Liver (tissue), 8 donors: ENCODE measurements at regions not wholly inside any gene's neighbourhood (a gene's known extent, or its start where the extent isn't known, plus 50 kb on each side); places are given as distances from the start of the nearest gene placed in this dataset.

ENCODE experiments used
- DNase-seq: peaks from one replicate; pipeline ENCODE4 v3.0.0-alpha.2; 2017; ENCODE audit warnings: low spot score
- H3K27ac ChIP-seq, 2 donors: one replicate each; pipeline ENCODE4 v1.7.0; 2013; ENCODE audit warnings: inconsistent platforms in 2 of 2, low read length in 2 of 2, control low read depth in 1 of 2, low read depth in 1 of 2, mild to moderate bottlenecking in 1 of 2
- H3K27me3 ChIP-seq, 4 donors: one replicate each; pipeline versions ENCODE4 v1.6.1 to v1.7.0; 2013; ENCODE audit warnings: low read length in 3 of 4, inconsistent platforms in 1 of 4, mild to moderate bottlenecking in 1 of 4, moderate library complexity in 1 of 4; ENCODE audit not compliant: control insufficient read depth in 4 of 4, insufficient read depth in 4 of 4
- H3K36me3 ChIP-seq, 4 donors: one replicate each; pipeline versions ENCODE4 v1.6.1 to v1.7.0; 2013; ENCODE audit warnings: low read length in 3 of 4, mild to moderate bottlenecking in 3 of 4, low read depth in 1 of 4, moderate library complexity in 1 of 4; ENCODE audit not compliant: control insufficient read depth in 4 of 4, insufficient read depth in 3 of 4
- H3K4me1 ChIP-seq, 4 donors: one replicate each; pipeline versions ENCODE4 v1.6.1 to v1.7.0; 2013; ENCODE audit warnings: low read length in 3 of 4, mild to moderate bottlenecking in 3 of 4, moderate library complexity in 1 of 4; ENCODE audit not compliant: control insufficient read depth in 4 of 4, insufficient read depth in 4 of 4
- H3K4me3 ChIP-seq, 3 donors: one replicate each; pipeline versions ENCODE4 v1.6.1 to v1.7.0; 2013; ENCODE audit warnings: low read length in 3 of 3, control low read depth in 1 of 3, low read depth in 1 of 3, mild to moderate bottlenecking in 1 of 3
- H3K9ac ChIP-seq, 2 donors: one replicate each; pipeline ENCODE4 v1.7.0; 2013; ENCODE audit warnings: low read length in 2 of 2, mild to moderate bottlenecking in 2 of 2, moderate library complexity in 2 of 2, control low read depth in 1 of 2, low read depth in 1 of 2
- H3K9me3 ChIP-seq, 4 donors: one replicate each; pipeline versions ENCODE4 v1.6.1 to v1.7.0; 2013; ENCODE audit warnings: low read length in 3 of 4; ENCODE audit not compliant: control insufficient read depth in 4 of 4
- EGR1 ChIP-seq, 2 donors: IDR thresholded peaks; 2 replicates each; pipeline ENCODE4 v1.6.1; 2016 to 2018; ENCODE audit warnings: antibody characterized with exemption in 2 of 2, low read depth in 2 of 2
- FOXA1 ChIP-seq: IDR thresholded peaks from 2 replicates; pipeline ENCODE4 v1.6.1; 2016; ENCODE audit warnings: antibody characterized with exemption
- FOXA2 ChIP-seq: IDR thresholded peaks from 2 replicates; pipeline ENCODE4 v1.6.1; 2016; ENCODE audit warnings: antibody characterized with exemption
- GABPA ChIP-seq, 2 donors: IDR thresholded peaks in 1 of 2; conservative IDR thresholded peaks in 1 of 2; 2 replicates each; pipeline ENCODE4 v1.6.1; 2016; ENCODE audit warnings: antibody characterized with exemption in 2 of 2, mild to moderate bottlenecking in 1 of 2, moderate library complexity in 1 of 2
- HNF4A ChIP-seq, 2 donors: conservative IDR thresholded peaks; 2 replicates each; pipeline ENCODE4 v1.6.1; 2016; ENCODE audit warnings: antibody characterized with exemption in 2 of 2, mild to moderate bottlenecking in 2 of 2
- HNF4G ChIP-seq: IDR thresholded peaks from 2 replicates; pipeline ENCODE4 v1.6.1; 2016; ENCODE audit warnings: antibody characterized with exemption
- JUND ChIP-seq, 2 donors: IDR thresholded peaks; 2 replicates each; pipeline ENCODE4 v1.6.1; 2016; ENCODE audit warnings: antibody characterized with exemption in 2 of 2
- NR2F2 ChIP-seq: IDR thresholded peaks from 2 replicates; pipeline ENCODE4 v1.6.1; 2016; ENCODE audit warnings: antibody characterized with exemption
- RAD21 ChIP-seq, 2 donors: IDR thresholded peaks; 2 replicates each; pipeline ENCODE4 v1.6.1; 2016; ENCODE audit warnings: antibody characterized with exemption in 2 of 2, mild to moderate bottlenecking in 2 of 2
- RXRA ChIP-seq, 2 donors: IDR thresholded peaks; 2 replicates each; pipeline ENCODE4 v1.6.1; 2017 to 2018; ENCODE audit warnings: antibody characterized with exemption in 2 of 2, mild to moderate bottlenecking in 1 of 2
- SP1 ChIP-seq: IDR thresholded peaks from 2 replicates; pipeline ENCODE4 v1.6.1; 2018; ENCODE audit warnings: antibody characterized with exemption, mild to moderate bottlenecking
- TAF1 ChIP-seq: conservative IDR thresholded peaks from 2 replicates; pipeline ENCODE4 v1.6.1; 2016; ENCODE audit warnings: antibody characterized with exemption, mild to moderate bottlenecking
- YY1 ChIP-seq: IDR thresholded peaks from 2 replicates; pipeline ENCODE4 v1.6.1; 2016; ENCODE audit warnings: antibody characterized with exemption, mild to moderate bottlenecking
- WGBS: extraction: QIAGEN DNeasy Blood & Tissue Kit; methylation state at CpG from one replicate; pipeline ENCODE4 v1.1.7; 2013; 5-methylcytosine and 5-hydroxymethylcytosine counted together
- TF ChIP-seq, protein P1 (sequence below): IDR thresholded peaks from 2 replicates; pipeline ENCODE4 v1.6.1; 2016; ENCODE audit warnings: antibody characterized with exemption
- TF ChIP-seq, protein P2 (sequence below): fragments of 150-350 bp; IDR thresholded peaks from 2 replicates; pipeline ENCODE4 v1.5.1; 2017; ENCODE audit warnings: improper control_type of control experiment, low read depth, low read length; ENCODE audit not compliant: missing input control
- TF ChIP-seq, protein P3 (sequence below): IDR thresholded peaks from 2 replicates; pipeline ENCODE4 v1.6.1; 2016; ENCODE audit warnings: antibody characterized with exemption
- TF ChIP-seq, protein P4 (sequence below): IDR thresholded peaks from 2 replicates; pipeline ENCODE4 v1.6.1; 2016; ENCODE audit warnings: antibody characterized with exemption, mild to moderate bottlenecking
- TF ChIP-seq, protein P5 (sequence below): IDR thresholded peaks from 2 replicates; pipeline ENCODE4 v1.6.1; 2016; ENCODE audit warnings: antibody characterized with exemption
- donor health status: healthy.
- donor health status: healthy.
- donor health status: healthy.
- donor health status: healthy.
- donor health status: healthy.

DNA sequence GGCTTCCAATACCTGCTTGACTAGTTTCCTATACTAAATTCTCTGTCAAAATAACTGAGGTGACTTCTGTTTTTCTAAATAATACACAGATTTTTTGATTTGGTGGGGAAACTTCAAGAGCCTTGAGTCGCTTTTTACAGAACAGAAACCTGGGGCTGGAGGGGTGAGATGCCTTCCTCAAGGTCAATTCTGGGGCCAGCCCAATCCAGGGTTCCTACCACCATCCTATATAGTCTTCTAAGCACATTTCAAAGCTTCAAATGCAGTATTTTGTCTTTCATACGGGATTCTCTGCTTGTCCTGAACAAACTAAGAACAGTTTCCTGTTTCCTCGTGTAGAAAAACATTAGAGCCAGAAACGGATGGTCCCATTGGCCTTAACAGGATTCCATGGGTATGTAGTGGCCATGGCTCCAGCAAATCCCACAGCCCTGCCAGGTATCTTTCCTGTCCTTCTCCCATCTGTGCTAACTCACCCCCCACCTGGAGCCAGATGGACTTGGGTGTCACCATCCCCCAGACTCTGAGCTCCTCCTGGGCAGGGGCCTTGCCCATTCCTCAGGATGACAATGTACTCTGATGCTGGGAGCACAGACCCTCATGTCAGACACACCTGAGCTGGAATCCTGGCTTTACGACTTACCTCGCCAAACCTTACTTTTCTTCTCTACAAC lies 146.9 kb downstream of the KLF13 start:
- H3K9me3 ChIP-seq = no peaks in the 10 kb centered on the region
- no peak for TF ChIP-seq NR2F2
- TF ChIP-seq, protein P1, sequence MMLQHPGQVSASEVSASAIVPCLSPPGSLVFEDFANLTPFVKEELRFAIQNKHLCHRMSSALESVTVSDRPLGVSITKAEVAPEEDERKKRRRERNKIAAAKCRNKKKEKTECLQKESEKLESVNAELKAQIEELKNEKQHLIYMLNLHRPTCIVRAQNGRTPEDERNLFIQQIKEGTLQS = no peak
- TF ChIP-seq, protein P2, sequence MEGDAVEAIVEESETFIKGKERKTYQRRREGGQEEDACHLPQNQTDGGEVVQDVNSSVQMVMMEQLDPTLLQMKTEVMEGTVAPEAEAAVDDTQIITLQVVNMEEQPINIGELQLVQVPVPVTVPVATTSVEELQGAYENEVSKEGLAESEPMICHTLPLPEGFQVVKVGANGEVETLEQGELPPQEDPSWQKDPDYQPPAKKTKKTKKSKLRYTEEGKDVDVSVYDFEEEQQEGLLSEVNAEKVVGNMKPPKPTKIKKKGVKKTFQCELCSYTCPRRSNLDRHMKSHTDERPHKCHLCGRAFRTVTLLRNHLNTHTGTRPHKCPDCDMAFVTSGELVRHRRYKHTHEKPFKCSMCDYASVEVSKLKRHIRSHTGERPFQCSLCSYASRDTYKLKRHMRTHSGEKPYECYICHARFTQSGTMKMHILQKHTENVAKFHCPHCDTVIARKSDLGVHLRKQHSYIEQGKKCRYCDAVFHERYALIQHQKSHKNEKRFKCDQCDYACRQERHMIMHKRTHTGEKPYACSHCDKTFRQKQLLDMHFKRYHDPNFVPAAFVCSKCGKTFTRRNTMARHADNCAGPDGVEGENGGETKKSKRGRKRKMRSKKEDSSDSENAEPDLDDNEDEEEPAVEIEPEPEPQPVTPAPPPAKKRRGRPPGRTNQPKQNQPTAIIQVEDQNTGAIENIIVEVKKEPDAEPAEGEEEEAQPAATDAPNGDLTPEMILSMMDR = no peak
- TF ChIP-seq, protein P3, sequence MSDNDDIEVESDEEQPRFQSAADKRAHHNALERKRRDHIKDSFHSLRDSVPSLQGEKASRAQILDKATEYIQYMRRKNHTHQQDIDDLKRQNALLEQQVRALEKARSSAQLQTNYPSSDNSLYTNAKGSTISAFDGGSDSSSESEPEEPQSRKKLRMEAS = no peak
- no peak for TF ChIP-seq FOXA2
- TF ChIP-seq HNF4A (conservative IDR thresholded peaks at IDR 0.05) = no peak
- TF ChIP-seq YY1 = no peak
- no peak for TF ChIP-seq HNF4G
- TF ChIP-seq, protein P4, sequence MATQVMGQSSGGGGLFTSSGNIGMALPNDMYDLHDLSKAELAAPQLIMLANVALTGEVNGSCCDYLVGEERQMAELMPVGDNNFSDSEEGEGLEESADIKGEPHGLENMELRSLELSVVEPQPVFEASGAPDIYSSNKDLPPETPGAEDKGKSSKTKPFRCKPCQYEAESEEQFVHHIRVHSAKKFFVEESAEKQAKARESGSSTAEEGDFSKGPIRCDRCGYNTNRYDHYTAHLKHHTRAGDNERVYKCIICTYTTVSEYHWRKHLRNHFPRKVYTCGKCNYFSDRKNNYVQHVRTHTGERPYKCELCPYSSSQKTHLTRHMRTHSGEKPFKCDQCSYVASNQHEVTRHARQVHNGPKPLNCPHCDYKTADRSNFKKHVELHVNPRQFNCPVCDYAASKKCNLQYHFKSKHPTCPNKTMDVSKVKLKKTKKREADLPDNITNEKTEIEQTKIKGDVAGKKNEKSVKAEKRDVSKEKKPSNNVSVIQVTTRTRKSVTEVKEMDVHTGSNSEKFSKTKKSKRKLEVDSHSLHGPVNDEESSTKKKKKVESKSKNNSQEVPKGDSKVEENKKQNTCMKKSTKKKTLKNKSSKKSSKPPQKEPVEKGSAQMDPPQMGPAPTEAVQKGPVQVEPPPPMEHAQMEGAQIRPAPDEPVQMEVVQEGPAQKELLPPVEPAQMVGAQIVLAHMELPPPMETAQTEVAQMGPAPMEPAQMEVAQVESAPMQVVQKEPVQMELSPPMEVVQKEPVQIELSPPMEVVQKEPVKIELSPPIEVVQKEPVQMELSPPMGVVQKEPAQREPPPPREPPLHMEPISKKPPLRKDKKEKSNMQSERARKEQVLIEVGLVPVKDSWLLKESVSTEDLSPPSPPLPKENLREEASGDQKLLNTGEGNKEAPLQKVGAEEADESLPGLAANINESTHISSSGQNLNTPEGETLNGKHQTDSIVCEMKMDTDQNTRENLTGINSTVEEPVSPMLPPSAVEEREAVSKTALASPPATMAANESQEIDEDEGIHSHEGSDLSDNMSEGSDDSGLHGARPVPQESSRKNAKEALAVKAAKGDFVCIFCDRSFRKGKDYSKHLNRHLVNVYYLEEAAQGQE = no peak
- no peak for TF ChIP-seq RXRA (IDR thresholded peaks at IDR 0.05)
- TF ChIP-seq SP1 = no peak
- TF ChIP-seq RAD21 (IDR thresholded peaks at IDR 0.05) = no peak
- no peak for TF ChIP-seq FOXA1
- TF ChIP-seq EGR1 (IDR thresholded peaks at IDR 0.05; ENCODE audit: low read depth in 2 of 2) = no peak
- TF ChIP-seq, protein P5, sequence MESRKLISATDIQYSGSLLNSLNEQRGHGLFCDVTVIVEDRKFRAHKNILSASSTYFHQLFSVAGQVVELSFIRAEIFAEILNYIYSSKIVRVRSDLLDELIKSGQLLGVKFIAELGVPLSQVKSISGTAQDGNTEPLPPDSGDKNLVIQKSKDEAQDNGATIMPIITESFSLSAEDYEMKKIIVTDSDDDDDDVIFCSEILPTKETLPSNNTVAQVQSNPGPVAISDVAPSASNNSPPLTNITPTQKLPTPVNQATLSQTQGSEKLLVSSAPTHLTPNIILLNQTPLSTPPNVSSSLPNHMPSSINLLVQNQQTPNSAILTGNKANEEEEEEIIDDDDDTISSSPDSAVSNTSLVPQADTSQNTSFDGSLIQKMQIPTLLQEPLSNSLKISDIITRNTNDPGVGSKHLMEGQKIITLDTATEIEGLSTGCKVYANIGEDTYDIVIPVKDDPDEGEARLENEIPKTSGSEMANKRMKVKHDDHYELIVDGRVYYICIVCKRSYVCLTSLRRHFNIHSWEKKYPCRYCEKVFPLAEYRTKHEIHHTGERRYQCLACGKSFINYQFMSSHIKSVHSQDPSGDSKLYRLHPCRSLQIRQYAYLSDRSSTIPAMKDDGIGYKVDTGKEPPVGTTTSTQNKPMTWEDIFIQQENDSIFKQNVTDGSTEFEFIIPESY = no peak
- no peak for TF ChIP-seq JUND (IDR thresholded peaks at IDR 0.05)
- no peak for TF ChIP-seq TAF1
- no peak for TF ChIP-seq GABPA (IDR thresholded peaks at IDR 0.05 in 1 of 2, conservative IDR thresholded peaks at IDR 0.05 in 1 of 2)
- WGBS = 69% methylated on average over 6 of the region's 6 CpGs
- no peaks in the 10 kb centered on the region for H3K36me3 ChIP-seq
- H3K9ac ChIP-seq = no peak overlapping the region
- DNase-seq = peak; percentile 26
- no peaks in the 10 kb centered on the region for H3K27me3 ChIP-seq
- H3K4me1 ChIP-seq = no peaks in the 10 kb centered on the region
- no peak overlapping the region for H3K27ac ChIP-seq
- no peak overlapping the region for H3K4me3 ChIP-seq
